DMS 273 treated with DMSO at 0.1 percent for 48 hours (cell line): ENCODE measurements at regions not wholly inside any gene's neighbourhood (a gene's known extent, or its start where the extent isn't known, plus 50 kb on each side); places are given as distances from the start of the nearest gene placed in this dataset.
A peak's percentile ranks its signal among the peaks of the same experiment; 100 is the strongest.

Experiments used
- DNase-seq: peaks from one replicate; lab custom pipeline; 2025; lab: John Stamatoyannopoulos, UW

- no peak for DNase-seq
Observed at GRCh38 chr9:11320989-11321388, 708.2 kb upstream of the PTPRD start.

- no peak for DNase-seq
Observed at GRCh38 chr9:11323457-11323856, 710.7 kb upstream of the PTPRD start.

- no peak for DNase-seq
Observed at GRCh38 chr9:11326231-11326630, 713.4 kb upstream of the PTPRD start.

- DNase-seq, result no peak
Observed at GRCh38 chr9:11328326-11328725, 715.5 kb upstream of the PTPRD start.

GRCh38 chr9:11335011-11335410 lies 722.2 kb upstream of the PTPRD start:
- no peak for DNase-seq

GRCh38 chr9:11338130-11338529 lies 725.3 kb upstream of the PTPRD start:
- no peak for DNase-seq

GRCh38 chr9:11340654-11341053 lies 727.9 kb upstream of the PTPRD start:
- DNase-seq, result no peak

GRCh38 chr9:11347437-11347836 lies 734.6 kb upstream of the PTPRD start:
- DNase-seq, result no peak

GRCh38 chr9:11348366-11348765 lies 735.6 kb upstream of the PTPRD start:
- no peak for DNase-seq

GRCh38 chr9:11349187-11349586 lies 736.4 kb upstream of the PTPRD start:
- DNase-seq, result no peak

GRCh38 chr9:11352612-11353011 lies 739.8 kb upstream of the PTPRD start:
- DNase-seq, result no peak

- no peak for DNase-seq
Observed at GRCh38 chr9:11356067-11356466, 743.3 kb upstream of the PTPRD start.

GRCh38 chr9:11366585-11367129 lies 753.9 kb upstream of the PTPRD start:
- no peak for DNase-seq

- no peak for DNase-seq
Observed at GRCh38 chr9:11374926-11375325, 762.1 kb upstream of the PTPRD start.

GRCh38 chr9:11402621-11403020 lies 789.8 kb upstream of the PTPRD start:
- DNase-seq, result no peak

GRCh38 chr9:11414241-11414640 lies 801.4 kb upstream of the PTPRD start:
- no peak for DNase-seq

- no peak for DNase-seq
Observed at GRCh38 chr9:11417782-11418181, 805.0 kb upstream of the PTPRD start.

- DNase-seq, result no peak
Observed at GRCh38 chr9:11431490-11431889, 818.7 kb upstream of the PTPRD start.

- DNase-seq, result no peak
Observed at GRCh38 chr9:11432361-11432760, 819.6 kb upstream of the PTPRD start.

- DNase-seq, result no peak
Observed at GRCh38 chr9:11443631-11444030, 830.8 kb upstream of the PTPRD start.

- peak; percentile 97 for DNase-seq
Observed at GRCh38 chr9:11457825-11458790, 845.3 kb upstream of the PTPRD start.

GRCh38 chr9:11469745-11470144 lies 856.9 kb upstream of the PTPRD start:
- no peak for DNase-seq

- DNase-seq, result no peak
Observed at GRCh38 chr9:11471321-11471720, 858.5 kb upstream of the PTPRD start.

- DNase-seq, result no peak
Observed at GRCh38 chr9:11500780-11501179, 888.0 kb upstream of the PTPRD start.
